Spleen (tissue), 7 donors: ENCODE measurements at regions not wholly inside any gene's neighbourhood (a gene's known extent, or its start where the extent isn't known, plus 50 kb on each side); places are given as distances from the start of the nearest gene placed in this dataset.

ENCODE experiments used
- CTCF ChIP-seq, 11 experiments: fragments of 200-600 bp in 7 of 11; fragments of 450-650 bp in 4 of 11; sonication (generic) in 4 of 11; IDR thresholded peaks in 8 of 11; conservative IDR thresholded peaks in 3 of 11; 1 replicate in 7 of 11; 2 replicates in 4 of 11; pipeline versions ENCODE4 v1.4.0 to v1.8.0; 2016 to 2021; ENCODE audit warnings: antibody characterized with exemption in 11 of 11, inconsistent platforms in 4 of 11, mild to moderate bottlenecking in 1 of 11
- POLR2A ChIP-seq, 3 donors: fragments of 450-650 bp; IDR thresholded peaks; one replicate each; pipeline ENCODE4 v1.5.1; 2017; ENCODE audit warnings: antibody characterized with exemption in 3 of 3, mild to moderate bottlenecking in 1 of 3
- donor health status: DM: no; HTN: no; CAD: no; lungs with moderate emphysema.
- donor health status: DM: no; HTN: no; CAD: no.
- donor health status: DM: no; HTN: no; CAD: no.

DNA sequence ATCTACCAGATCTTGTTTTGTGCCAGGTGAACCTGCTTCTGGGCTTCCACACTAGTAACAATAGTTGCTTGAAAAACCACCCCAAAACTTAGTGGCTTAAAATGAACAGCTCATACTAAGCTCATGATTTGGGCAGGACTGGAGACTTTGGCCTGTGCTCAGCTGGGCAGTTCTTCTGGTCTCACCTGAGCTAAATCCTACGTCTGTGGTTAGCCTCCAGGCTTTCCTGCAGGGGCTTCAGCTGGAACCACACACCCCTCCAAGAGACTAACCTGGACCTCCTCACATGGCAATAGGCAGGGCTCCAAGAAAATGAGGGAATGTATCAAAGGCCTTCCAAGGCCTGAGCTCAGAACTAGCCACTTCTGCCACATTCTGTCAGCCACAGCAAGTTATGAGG, 144.1 kb downstream of the CD8B2 start:
- no peak for TF ChIP-seq CTCF (IDR thresholded peaks at IDR 0.05 in 8 of 11, conservative IDR thresholded peaks at IDR 0.05 in 3 of 11)
- no peak for TF ChIP-seq POLR2A (IDR thresholded peaks at IDR 0.05)
